ENCODE measurements at regions not wholly inside any gene's neighbourhood (a gene's known extent, or its start where the extent isn't known, plus 50 kb on each side); places are given as distances from the start of the nearest gene placed in this dataset.

DNA sequence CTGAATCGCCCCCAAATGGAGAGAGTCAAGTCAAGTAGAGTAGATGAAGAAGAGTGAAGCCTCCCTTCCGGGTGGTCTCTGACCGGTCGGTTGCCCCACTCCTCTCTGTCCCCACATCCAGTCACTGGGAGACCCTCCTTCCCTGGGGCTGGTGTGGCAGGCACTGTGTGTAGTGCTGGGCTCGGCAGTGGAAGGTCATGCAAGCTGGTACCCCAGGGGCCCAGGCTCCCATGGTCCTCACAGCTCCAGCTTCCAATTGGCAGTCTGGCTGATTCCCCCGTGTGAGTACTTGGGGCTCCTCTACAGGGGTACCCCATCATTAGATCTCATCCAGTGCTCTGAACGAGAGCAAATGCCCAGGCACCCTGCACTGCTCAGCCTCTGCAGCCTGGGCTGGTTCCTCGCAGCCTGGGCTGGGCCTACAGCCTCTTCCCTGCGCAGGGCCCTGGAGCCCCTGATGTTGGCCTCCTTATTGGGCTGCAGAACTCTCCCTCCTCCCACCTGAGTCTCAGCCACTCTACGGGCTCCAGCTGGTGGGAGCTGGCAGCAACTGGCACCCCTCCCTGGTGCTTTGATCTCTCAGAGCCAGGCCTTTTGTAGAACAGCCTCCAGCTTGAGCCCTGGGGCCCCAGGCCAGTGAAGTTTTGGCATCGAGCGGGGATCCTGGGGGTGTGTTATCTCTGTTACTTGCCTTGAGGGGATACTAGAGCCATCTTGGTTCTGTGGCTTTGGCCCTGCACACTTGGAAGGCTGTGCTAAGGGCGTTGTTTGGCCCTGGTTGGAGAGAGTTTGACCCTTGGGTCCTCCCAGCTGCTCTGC is 187.8 kb upstream of the HDAC4 start:
- H3K36me3 Mint-ChIP-seq, result peaks cover 0 to 2% of the 10 kb centered on the region in 2 donors
- H3K9ac ChIP-seq (ENCODE audit: insufficient read depth, low read length, poor library complexity, severe bottlenecking), result no peak overlapping the region
- 98% methylated on average over 6 of the region's 13 CpGs for WGBS (ENCODE audit: insufficient coverage)

DNA sequence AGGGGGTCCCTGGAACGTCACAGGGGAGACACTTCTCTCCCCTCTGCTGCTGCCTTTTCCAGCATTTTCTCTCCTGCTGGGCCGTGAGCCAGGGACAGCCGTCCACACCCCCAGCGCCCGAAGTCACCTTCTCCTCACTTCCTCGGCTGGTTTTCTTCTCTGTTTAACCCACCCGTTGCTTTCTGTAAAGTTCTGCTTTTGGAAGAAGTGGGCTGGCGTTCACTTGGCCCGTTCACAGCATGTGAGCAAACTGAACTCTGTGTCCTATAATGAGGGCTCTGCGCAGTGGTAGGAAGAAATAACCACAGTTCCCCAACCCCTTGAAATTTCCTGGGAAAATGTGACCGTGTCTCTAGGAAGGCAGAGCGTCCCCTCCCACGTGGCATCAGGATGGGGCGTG is 187.0 kb upstream of the HDAC4 start:
- Histone ChIP-seq H3K27ac (ENCODE audit: low read depth in 1 of 2, low read length in 2 of 2) (no peak overlapping the region), H3K4me1 (ENCODE audit: control insufficient read depth in 1 of 2, insufficient read depth in 2 of 2, low read length in 2 of 2) (peaks cover 30 to 36% of the 10 kb centered on the region in 2 donors), H3K9ac (ENCODE audit: insufficient read depth, low read length, poor library complexity, severe bottlenecking) (no peak overlapping the region), H2AFZ (ENCODE audit: insufficient read depth, low read depth, low read length, poor library complexity, severe bottlenecking) (peak overlapping the region; percentile 47), H3K36me3 (replicated peaks in 1 of 2; ENCODE audit: control insufficient read depth in 1 of 2, insufficient read depth in 2 of 2, low read length in 2 of 2) (no peaks in the 10 kb centered on the region), H4K20me1 (ENCODE audit: insufficient read depth, low read length) (no peaks in the 10 kb centered on the region), H3K4me3 (replicated peaks in 1 of 3; ENCODE audit: low read depth in 2 of 3, low read length in 3 of 3) (peak overlapping the region in 1 of 3 experiments; percentile 19), H3K79me2 (ENCODE audit: insufficient read depth, low read length) (no peaks in the 10 kb centered on the region), H3K9me3 (replicated peaks in 1 of 2; ENCODE audit: control insufficient read depth in 1 of 2, insufficient read depth in 1 of 2, low read length in 2 of 2) (peaks cover 0 to 10% of the 10 kb centered on the region in 2 donors), H3K27me3 (ENCODE audit: control insufficient read depth in 2 of 2, insufficient read depth in 2 of 2, low read length in 2 of 2) (no peaks in the 10 kb centered on the region), H3K4me2 (replicated peaks; ENCODE audit: extremely low read depth, low read length, poor library complexity, severe bottlenecking) (peak overlapping the region; percentile 36)
- peak overlapping the region in 3 of 7 donors; percentile 9 to 63 (median 23) for H3K27ac Mint-ChIP-seq
- WGBS (ENCODE audit: insufficient coverage), result 25% methylated on average over 10 of the region's 14 CpGs
- peak overlapping the region; percentile 10 to 75 for H3K4me3 Mint-ChIP-seq
- H3K9me3 Mint-ChIP-seq, result peaks cover 6 to 12% (median 9%) of the 10 kb centered on the region in 7 donors
- peak; percentile 19 to 29 (median 24) for DNase-seq
- peaks cover 31% of the 10 kb centered on the region for H3K4me1 Mint-ChIP-seq
- TF ChIP-seq, protein P1, sequence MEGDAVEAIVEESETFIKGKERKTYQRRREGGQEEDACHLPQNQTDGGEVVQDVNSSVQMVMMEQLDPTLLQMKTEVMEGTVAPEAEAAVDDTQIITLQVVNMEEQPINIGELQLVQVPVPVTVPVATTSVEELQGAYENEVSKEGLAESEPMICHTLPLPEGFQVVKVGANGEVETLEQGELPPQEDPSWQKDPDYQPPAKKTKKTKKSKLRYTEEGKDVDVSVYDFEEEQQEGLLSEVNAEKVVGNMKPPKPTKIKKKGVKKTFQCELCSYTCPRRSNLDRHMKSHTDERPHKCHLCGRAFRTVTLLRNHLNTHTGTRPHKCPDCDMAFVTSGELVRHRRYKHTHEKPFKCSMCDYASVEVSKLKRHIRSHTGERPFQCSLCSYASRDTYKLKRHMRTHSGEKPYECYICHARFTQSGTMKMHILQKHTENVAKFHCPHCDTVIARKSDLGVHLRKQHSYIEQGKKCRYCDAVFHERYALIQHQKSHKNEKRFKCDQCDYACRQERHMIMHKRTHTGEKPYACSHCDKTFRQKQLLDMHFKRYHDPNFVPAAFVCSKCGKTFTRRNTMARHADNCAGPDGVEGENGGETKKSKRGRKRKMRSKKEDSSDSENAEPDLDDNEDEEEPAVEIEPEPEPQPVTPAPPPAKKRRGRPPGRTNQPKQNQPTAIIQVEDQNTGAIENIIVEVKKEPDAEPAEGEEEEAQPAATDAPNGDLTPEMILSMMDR (IDR thresholded peaks at IDR 0.05), result no peak
- H3K27me3 Mint-ChIP-seq (ENCODE audit: low read depth in 3 of 3), result peaks cover 5 to 10% (median 7%) of the 10 kb centered on the region in 3 donors
- intact Hi-C loops (cut with micrococcal nuclease), result no loop called here
- peaks cover 0 to 2% of the 10 kb centered on the region in 2 donors for H3K36me3 Mint-ChIP-seq

More for the DNA sequence above, 187.8 kb upstream of the HDAC4 start:
- Histone ChIP-seq H3K4me3 (replicated peaks in 1 of 3; ENCODE audit: low read depth in 2 of 3, low read length in 3 of 3) (no peak overlapping the region), H3K27me3 (ENCODE audit: control insufficient read depth in 2 of 2, insufficient read depth in 2 of 2, low read length in 2 of 2) (no peaks in the 10 kb centered on the region), H3K4me2 (replicated peaks; ENCODE audit: extremely low read depth, low read length, poor library complexity, severe bottlenecking) (no peak overlapping the region), H2AFZ (ENCODE audit: insufficient read depth, low read depth, low read length, poor library complexity, severe bottlenecking) (peak overlapping the region; percentile 65), H3K9me3 (replicated peaks in 1 of 2; ENCODE audit: control insufficient read depth in 1 of 2, insufficient read depth in 1 of 2, low read length in 2 of 2) (peaks cover 0 to 16% of the 10 kb centered on the region in 2 donors), H3K79me2 (ENCODE audit: insufficient read depth, low read length) (no peaks in the 10 kb centered on the region), H4K20me1 (ENCODE audit: insufficient read depth, low read length) (no peaks in the 10 kb centered on the region), H3K4me1 (ENCODE audit: control insufficient read depth in 1 of 2, insufficient read depth in 2 of 2, low read length in 2 of 2) (peaks cover 30 to 36% of the 10 kb centered on the region in 2 donors), H3K36me3 (replicated peaks in 1 of 2; ENCODE audit: control insufficient read depth in 1 of 2, insufficient read depth in 2 of 2, low read length in 2 of 2) (no peaks in the 10 kb centered on the region), H3K27ac (ENCODE audit: low read depth in 1 of 2, low read length in 2 of 2) (no peak overlapping the region)
- H3K27me3 Mint-ChIP-seq (ENCODE audit: low read depth in 3 of 3), result peaks cover 5 to 10% (median 7%) of the 10 kb centered on the region in 3 donors
- H3K4me3 Mint-ChIP-seq, result no peak overlapping the region
- TF ChIP-seq, protein P1 (IDR thresholded peaks at IDR 0.05), result no peak
- H3K9me3 Mint-ChIP-seq, result peaks cover 7 to 18% (median 11%) of the 10 kb centered on the region in 7 donors
- intact Hi-C loops (cut with micrococcal nuclease), result no loop called here
- peak overlapping the region in 1 of 7 donors; percentile 28 for H3K27ac Mint-ChIP-seq
- peaks cover 31% of the 10 kb centered on the region for H3K4me1 Mint-ChIP-seq
- no peak for DNase-seq
